ENCODE measurements at regions not wholly inside any gene's neighbourhood (a gene's known extent, or its start where the extent isn't known, plus 50 kb on each side); places are given as distances from the start of the nearest gene placed in this dataset.

DNA sequence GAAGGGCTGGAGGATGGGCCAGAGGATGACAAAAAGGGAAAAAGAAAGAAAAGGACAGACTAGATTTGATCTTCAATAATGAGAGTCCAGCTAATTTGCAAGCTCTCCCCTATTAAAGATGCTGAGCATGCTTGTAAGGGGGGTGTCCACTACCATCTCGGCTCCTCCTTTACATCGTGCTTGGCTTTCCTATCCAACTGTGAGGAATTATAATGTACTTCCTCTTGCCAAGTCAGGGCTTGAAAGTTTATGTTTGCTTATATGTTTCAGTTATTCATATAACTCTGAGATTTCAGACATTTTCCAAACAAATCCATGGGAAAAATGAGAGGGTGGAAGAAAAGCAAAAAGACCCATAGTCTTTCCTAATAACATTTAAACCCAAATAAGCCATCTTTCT, 387.1 kb downstream of the METTL15 start:
- TF ChIP-seq CTCF (IDR thresholded peaks at IDR 0.05; ENCODE audit: insufficient read depth, low read length) (no peak), POLR2AphosphoS5 (IDR thresholded peaks at IDR 0.05; ENCODE audit: low read depth) (no peak), REST (IDR thresholded peaks at IDR 0.05; ENCODE audit: insufficient replicate concordance, low read depth) (no peak), GABPA (IDR thresholded peaks at IDR 0.05; ENCODE audit: low read depth) (no peak), SPI1 (IDR thresholded peaks at IDR 0.05; ENCODE audit: borderline replicate concordance, low read depth) (no peak)

Data from HL-60 (cell line).